HEK293T (cell line): ENCODE measurements at regions not wholly inside any gene's neighbourhood (a gene's known extent, or its start where the extent isn't known, plus 50 kb on each side); places are given as distances from the start of the nearest gene placed in this dataset.
"Not testable (repeated sequence)": the region's sequence is repeated elsewhere in the genome, so short reads cannot be mapped to it uniquely, and the experiment has no call there.

ENCODE experiments used
- CTCF ChIA-PET: fragments of 350-600 bp; formaldehyde crosslinking; extraction: SDS; loops from one replicate; lab custom pipeline; 2021; ENCODE audit warnings: antibody characterized with exemption, inconsistent platforms; lab: Yijun Ruan, JAX
- POLR2A ChIA-PET: fragments of 350-600 bp; formaldehyde crosslinking; extraction: SDS; loops from one replicate; lab custom pipeline; 2020; ENCODE audit warnings: antibody characterized with exemption, inconsistent platforms; lab: Yijun Ruan, JAX
- DNase-seq: peaks from one replicate; pipeline ENCODE4 v3.0.0; 2012; ENCODE audit warnings: mixed read lengths; ENCODE audit errors: extremely low spot score
- ARNT ChIP-seq: fragments of 450-650 bp; IDR thresholded peaks from 2 replicates; pipeline ENCODE4 v1.6.1; 2017; ENCODE audit warnings: mild to moderate bottlenecking
- BHLHE40 ChIP-seq: fragments of 450-650 bp; IDR thresholded peaks from 2 replicates; pipeline ENCODE4 v1.6.1; 2016; ENCODE audit warnings: mild to moderate bottlenecking, moderate library complexity, borderline replicate concordance
- CTBP1 ChIP-seq: fragments of 450-650 bp; IDR thresholded peaks from 2 replicates; pipeline ENCODE4 v1.6.1; 2016; ENCODE audit warnings: borderline replicate concordance
- ELF4 ChIP-seq: fragments of 450-650 bp; IDR thresholded peaks from 2 replicates; pipeline ENCODE4 v1.6.1; 2017; ENCODE audit warnings: antibody characterized with exemption
- FOXA1 ChIP-seq: fragments of 450-650 bp; IDR thresholded peaks from 2 replicates; pipeline ENCODE4 v1.6.1; 2016; ENCODE audit warnings: mild to moderate bottlenecking
- FOXK2 ChIP-seq: fragments of 450-650 bp; IDR thresholded peaks from 2 replicates; pipeline ENCODE4 v1.6.1; 2016; ENCODE audit warnings: mild to moderate bottlenecking
- FOXM1 ChIP-seq: fragments of 450-650 bp; IDR thresholded peaks from 2 replicates; pipeline ENCODE4 v1.6.1; 2017; ENCODE audit warnings: mild to moderate bottlenecking, borderline replicate concordance
- HDGF ChIP-seq: fragments of 450-650 bp; IDR thresholded peaks from 2 replicates; pipeline ENCODE4 v1.6.1; 2017; ENCODE audit warnings: antibody characterized with exemption, borderline replicate concordance
- L3MBTL2 ChIP-seq: fragments of 450-650 bp; conservative IDR thresholded peaks from 2 replicates; pipeline ENCODE4 v1.6.1; 2016; ENCODE audit warnings: mild to moderate bottlenecking
- LEF1 ChIP-seq: fragments of 450-650 bp; IDR thresholded peaks from 2 replicates; pipeline ENCODE4 v1.6.1; 2017; ENCODE audit warnings: mild to moderate bottlenecking, borderline replicate concordance
- NFRKB ChIP-seq: fragments of 450-650 bp; IDR thresholded peaks from 2 replicates; pipeline ENCODE4 v1.6.1; 2016; ENCODE audit warnings: mild to moderate bottlenecking, moderate library complexity
- SP1 ChIP-seq: fragments of 450-650 bp; IDR thresholded peaks from 2 replicates; pipeline ENCODE4 v1.6.1; 2017
- SUZ12 ChIP-seq: fragments of 450-650 bp; IDR thresholded peaks from 2 replicates; pipeline ENCODE4 v1.6.1; 2016; ENCODE audit warnings: mild to moderate bottlenecking
- TARDBP ChIP-seq: fragments of 450-650 bp; IDR thresholded peaks from 2 replicates; pipeline ENCODE4 v1.6.1; 2016
- ZNF384 ChIP-seq: fragments of 450-650 bp; IDR thresholded peaks from 2 replicates; pipeline ENCODE4 v1.6.1; 2016
- TF ChIP-seq, protein P1 (sequence below): fragments of 450-650 bp; IDR thresholded peaks from 2 replicates; pipeline ENCODE4 v1.6.1; 2016

DNA sequence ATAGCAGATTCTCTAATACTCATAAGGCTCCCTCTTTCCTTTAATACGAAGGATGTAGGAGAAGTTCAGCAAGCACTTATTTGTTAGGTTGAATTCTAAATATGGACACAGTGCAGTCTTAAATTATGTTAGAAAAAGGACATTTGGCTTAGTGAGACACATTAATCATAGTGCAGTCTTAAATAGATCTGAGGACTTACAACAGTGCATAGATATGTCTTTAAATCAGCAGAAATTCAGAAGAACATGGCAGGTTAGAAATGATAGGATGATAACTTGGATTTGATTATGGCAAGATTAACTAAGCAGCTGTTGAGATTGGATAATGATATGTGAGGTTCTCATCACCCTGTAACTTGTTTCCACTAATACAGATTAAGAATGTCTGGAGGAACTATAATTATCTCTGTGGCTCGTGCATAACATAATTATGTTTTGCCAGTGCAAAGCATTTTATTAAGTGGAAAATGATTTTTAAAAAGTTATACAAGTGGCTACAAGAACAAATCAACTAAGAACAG, 485.9 kb downstream of the USP25 start:
- no peak for DNase-seq
- POLR2A ChIA-PET = no interaction called here
- CTCF ChIA-PET = no interaction called here
- TF ChIP-seq HDGF = no peak
- TF ChIP-seq ELF4 = no peak
- no peak for TF ChIP-seq SUZ12
- TF ChIP-seq ZNF384 = no peak
- no peak for TF ChIP-seq NFRKB

DNA sequence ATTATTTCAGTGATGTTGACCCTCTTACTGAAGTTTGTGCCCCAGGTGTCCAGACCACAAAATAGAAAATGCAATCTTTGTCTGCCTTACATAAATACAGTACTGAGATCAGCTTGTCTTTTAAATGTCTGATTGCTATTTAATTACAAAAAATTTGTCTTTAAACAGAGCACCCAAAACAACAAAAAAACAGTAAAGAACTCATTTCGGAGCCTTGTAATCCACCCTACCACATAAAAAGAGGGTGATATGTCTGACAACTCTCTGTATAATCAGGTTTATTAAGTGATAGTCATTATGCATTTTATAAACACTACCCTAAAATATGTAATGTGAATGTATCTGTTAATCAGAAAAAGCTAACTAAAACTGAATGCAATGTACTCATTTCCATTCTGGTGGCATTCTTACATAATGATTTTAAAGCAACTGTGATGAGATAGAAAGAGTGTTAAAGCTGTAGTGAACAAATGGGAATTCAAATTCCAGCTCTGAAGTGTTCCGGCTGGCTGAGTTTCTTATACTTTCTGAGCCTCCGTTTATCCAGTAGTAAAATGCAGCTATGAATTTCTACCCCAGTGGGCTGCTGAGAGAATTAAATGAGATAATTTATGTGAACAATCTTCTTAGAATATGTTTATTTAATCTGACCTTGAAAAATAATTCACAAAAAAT, 486.6 kb downstream of the USP25 start:
- TF ChIP-seq FOXM1 = no peak
- TF ChIP-seq FOXA1 = no peak
- no peak for TF ChIP-seq CTBP1
- TF ChIP-seq LEF1 = no peak
- TF ChIP-seq HDGF = no peak
- no peak for TF ChIP-seq NFRKB
- no peak for TF ChIP-seq FOXK2
- TF ChIP-seq, protein P1, sequence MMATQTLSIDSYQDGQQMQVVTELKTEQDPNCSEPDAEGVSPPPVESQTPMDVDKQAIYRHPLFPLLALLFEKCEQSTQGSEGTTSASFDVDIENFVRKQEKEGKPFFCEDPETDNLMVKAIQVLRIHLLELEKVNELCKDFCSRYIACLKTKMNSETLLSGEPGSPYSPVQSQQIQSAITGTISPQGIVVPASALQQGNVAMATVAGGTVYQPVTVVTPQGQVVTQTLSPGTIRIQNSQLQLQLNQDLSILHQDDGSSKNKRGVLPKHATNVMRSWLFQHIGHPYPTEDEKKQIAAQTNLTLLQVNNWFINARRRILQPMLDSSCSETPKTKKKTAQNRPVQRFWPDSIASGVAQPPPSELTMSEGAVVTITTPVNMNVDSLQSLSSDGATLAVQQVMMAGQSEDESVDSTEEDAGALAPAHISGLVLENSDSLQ = no peak
- TF ChIP-seq L3MBTL2 = no peak
- no peak for DNase-seq
- ChIA-PET POLR2A (no interaction called here), CTCF (no interaction called here)

DNA sequence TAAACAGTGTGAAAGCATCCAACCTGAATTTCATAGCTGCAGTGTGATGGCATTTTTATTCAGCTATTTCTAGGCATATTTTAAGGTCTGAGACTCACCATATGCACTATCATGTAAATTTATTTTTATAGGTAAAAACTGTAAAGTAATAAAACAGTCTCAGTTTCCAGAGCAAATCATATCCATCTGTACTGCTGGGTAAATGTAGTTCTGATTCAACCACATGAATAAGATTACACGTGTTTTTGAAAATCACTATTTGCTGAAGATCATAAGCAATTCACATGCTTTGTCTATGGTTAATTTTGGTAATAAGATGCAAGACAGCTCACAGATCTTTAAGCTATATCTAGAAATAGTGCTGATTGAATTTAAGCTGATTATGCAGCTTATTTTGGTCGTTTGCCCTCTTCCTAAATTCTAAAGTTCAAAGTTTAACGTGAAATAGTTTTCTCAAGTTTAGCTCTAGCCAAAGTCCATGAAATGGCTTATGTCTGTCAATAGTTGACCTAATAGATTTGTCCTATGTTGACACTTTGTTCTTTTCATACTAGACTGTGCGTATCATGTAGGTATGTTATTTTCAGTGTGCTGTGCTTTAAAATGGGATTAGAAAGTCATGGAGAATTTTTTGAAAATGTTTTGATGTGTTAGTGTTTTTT, 489.0 kb downstream of the USP25 start:
- ChIA-PET POLR2A (no interaction called here), CTCF (no interaction called here)
- no peak for TF ChIP-seq HDGF
- no peak for TF ChIP-seq SUZ12
- no peak for TF ChIP-seq ARNT
- TF ChIP-seq LEF1 = no peak
- no peak for DNase-seq

DNA sequence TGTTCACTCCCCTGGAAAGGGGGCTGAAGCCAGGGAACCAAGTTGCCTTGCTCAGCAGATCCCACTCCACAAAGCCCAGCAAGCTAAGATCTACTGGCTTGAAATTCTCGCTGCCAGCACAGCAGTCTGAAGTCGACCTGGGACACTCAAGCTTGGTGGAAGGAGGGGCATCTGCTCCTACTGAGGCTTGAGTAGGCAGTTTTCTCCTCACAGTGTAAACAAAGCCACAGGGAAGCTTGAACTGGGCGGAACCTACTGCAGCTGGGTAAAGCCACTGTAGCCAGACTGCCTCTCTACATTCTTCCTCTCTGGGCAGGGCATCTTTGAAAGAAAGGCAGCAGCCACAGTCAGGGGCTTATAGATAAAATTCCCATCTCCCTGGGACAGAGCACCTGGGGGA, 495.0 kb downstream of the USP25 start:
- POLR2A ChIA-PET, DNase-seq, CTCF ChIA-PET: not testable (repeated sequence)

DNA sequence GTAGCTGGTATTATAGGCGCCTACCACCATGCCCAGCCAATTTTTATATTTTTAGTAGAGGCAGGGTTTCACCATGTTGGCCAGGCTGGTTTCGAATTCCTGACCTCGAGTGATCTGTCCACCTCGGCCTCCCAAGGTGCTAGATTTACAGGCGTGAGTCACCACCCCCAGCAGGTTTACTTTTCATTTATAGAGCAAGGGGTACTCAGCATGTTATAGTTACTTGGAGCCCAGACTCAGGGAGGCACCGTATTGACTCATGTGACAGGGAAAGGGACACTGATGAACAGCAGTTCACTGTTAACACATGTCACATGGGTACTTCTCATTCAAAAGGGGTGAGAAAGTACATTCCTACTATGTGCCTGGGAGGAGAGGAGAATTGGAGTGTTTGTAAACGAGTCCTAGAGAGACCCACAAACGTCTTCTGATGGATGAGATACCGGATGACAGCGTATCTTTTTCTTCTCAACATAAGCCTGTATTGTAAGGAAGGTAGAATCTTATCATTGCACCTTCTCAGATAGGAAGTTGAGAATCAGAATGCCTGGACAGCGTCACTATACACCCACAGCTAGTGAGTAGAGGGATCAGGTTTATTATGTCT, 510.0 kb downstream of the USP25 start:
- TF ChIP-seq BHLHE40 (no peak), L3MBTL2 (peak; percentile 59)
- TF ChIP-seq, protein P1 = 0 out of 2 replicates have a peak, but pooled peaks have one; percentile 26
- ChIA-PET POLR2A (no interaction called here), CTCF (no interaction called here)
- peak; percentile 14 for DNase-seq

DNA sequence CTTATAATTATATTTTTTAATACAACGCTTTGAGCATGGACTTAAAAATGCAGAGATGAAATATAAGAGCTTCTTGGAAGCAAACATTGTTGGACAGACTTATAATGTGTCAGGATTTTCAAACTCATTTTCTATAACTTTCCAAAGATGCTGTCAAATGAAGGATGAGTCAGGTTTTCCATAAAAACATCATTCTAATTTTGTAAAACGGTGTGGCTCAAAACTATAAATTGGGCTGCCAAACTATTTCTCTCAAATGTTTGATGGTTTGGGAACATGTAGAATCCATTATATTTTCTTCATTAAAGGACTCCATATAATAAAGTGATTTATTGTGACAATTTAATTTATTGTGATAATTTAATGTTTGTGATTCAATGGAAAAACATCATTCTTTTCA, 511.2 kb downstream of the USP25 start:
- no peak for DNase-seq
- TF ChIP-seq, protein P1 = no peak; the same call in 1 of the 2 replicates
- no peak for TF ChIP-seq BHLHE40
- no peak for TF ChIP-seq LEF1
- TF ChIP-seq SUZ12 = no peak
- no peak for TF ChIP-seq FOXM1
- no peak for TF ChIP-seq SP1
- POLR2A ChIA-PET = interaction anchor here (1.3 kb wide), 1 partner anchor 47 kb away, joined by 5 read pairs; no protein-coding TSS in a partner anchor
- CTCF ChIA-PET = no interaction called here

DNA sequence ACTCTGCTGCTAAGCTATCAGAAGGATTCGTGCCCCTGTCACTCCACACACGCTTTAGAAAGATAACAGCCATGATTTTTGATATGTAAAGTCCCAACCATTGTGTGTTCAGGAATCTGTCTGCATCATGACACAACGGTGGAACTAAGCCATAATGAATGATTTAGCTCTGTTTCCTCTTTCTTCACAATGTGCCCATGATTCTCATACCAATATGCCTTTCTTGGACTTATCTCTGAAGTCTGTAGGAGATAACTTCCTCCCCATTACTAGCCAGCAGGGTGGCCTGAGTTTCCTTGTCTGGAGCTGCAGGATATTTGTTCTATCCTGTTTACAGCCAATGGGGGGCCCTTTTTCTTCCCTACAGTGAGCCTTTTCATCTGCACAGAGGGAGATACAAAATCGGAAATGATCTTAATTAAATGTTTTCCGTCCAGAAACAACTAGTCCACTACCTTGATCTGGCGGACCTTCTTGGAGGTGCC, 511.7 kb downstream of the USP25 start:
- POLR2A ChIA-PET = interaction anchor here (1.3 kb wide), 1 partner anchor 47 kb away, joined by 5 read pairs; no protein-coding TSS in a partner anchor
- CTCF ChIA-PET = no interaction called here
- DNase-seq = peak; percentile 28
- TF ChIP-seq NFRKB (no peak), TARDBP (no peak), ZNF384 (no peak), FOXK2 (no peak), HDGF (no peak), FOXA1 (no peak), CTBP1 (no peak), ARNT (no peak), ELF4 (no peak), LEF1 (no peak), SUZ12 (no peak), BHLHE40 (no peak), L3MBTL2 (no peak), FOXM1 (no peak), SP1 (no peak)
- TF ChIP-seq, protein P1 = no peak; the same call in none of the 2 replicates
